Keratinocyte (primary cell): ENCODE measurements at regions not wholly inside any gene's neighbourhood (a gene's known extent, or its start where the extent isn't known, plus 50 kb on each side); places are given as distances from the start of the nearest gene placed in this dataset.

Experiments
- DNase-seq: peaks from one replicate; pipeline ENCODE4 v3.0.0-alpha.2; 2011; ENCODE audit warnings: low read depth, missing footprints, low spot score
- FAIRE-seq: peaks from 2 replicates; lab custom pipeline; 2011; peaks lifted over from hg19 to GRCh38; lab: Jason Lieb, UNC
- H2AFZ ChIP-seq: 2 replicates; pipeline ENCODE4 v1.6.0; 2012; ENCODE audit warnings: low read length, control low read depth, inconsistent platforms; ENCODE audit not compliant: control insufficient read depth
- H3K27ac ChIP-seq: 2 replicates; pipeline ENCODE4 v1.5.1; 2011; ENCODE audit warnings: low read length; ENCODE audit not compliant: control insufficient read depth, insufficient read depth
- H3K27me3 ChIP-seq: 3 replicates; pipeline ENCODE4 v1.6.0; 2011; ENCODE audit warnings: low read length; ENCODE audit not compliant: control insufficient read depth, insufficient read depth; ENCODE audit errors: extremely low read depth
- H3K36me3 ChIP-seq, 2 experiments: 2 replicates in 1 of 2; 3 replicates in 1 of 2; pipeline ENCODE4 v1.5.1; 2011; ENCODE audit warnings: low read length in 2 of 2, mild to moderate bottlenecking in 1 of 2; ENCODE audit not compliant: control insufficient read depth in 2 of 2, insufficient read depth in 2 of 2; ENCODE audit errors: extremely low read depth in 1 of 2
- H3K4me1 ChIP-seq: 3 replicates; pipeline ENCODE4 v1.5.1; 2011; ENCODE audit warnings: low read length; ENCODE audit not compliant: control insufficient read depth, insufficient read depth; ENCODE audit errors: extremely low read depth
- H3K4me2 ChIP-seq: 3 replicates; pipeline ENCODE4 v1.6.0; 2011; ENCODE audit warnings: low read depth, low read length; ENCODE audit not compliant: control insufficient read depth, insufficient read depth; ENCODE audit errors: extremely low read depth
- H3K4me3 ChIP-seq, 3 experiments: fragments of 200-600 bp in 1 of 3; sonication (generic) in 1 of 3; 2 replicates in 2 of 3; 3 replicates in 1 of 3; pipeline ENCODE4 v1.5.1; 2011 to 2016; ENCODE audit warnings: low read length in 3 of 3, mild to moderate bottlenecking in 3 of 3, control low read depth in 2 of 3, inconsistent platforms in 1 of 3, low read depth in 1 of 3, mixed read lengths in 1 of 3, mixed run types in 1 of 3, moderate library complexity in 1 of 3; ENCODE audit not compliant: control insufficient read depth in 2 of 3, insufficient read depth in 2 of 3; ENCODE audit errors: extremely low read depth in 1 of 3
- H3K79me2 ChIP-seq: 2 replicates; pipeline ENCODE4 v1.6.0; 2012; ENCODE audit warnings: low read length; ENCODE audit not compliant: control insufficient read depth, insufficient read depth
- H3K9ac ChIP-seq: 3 replicates; pipeline ENCODE4 v1.6.0; 2011; ENCODE audit warnings: low read length; ENCODE audit not compliant: control insufficient read depth, insufficient read depth; ENCODE audit errors: extremely low read depth
- H3K9me1 ChIP-seq: 3 replicates; pipeline ENCODE4 v1.6.0; 2011; ENCODE audit warnings: low read length; ENCODE audit not compliant: control insufficient read depth, insufficient read depth; ENCODE audit errors: extremely low read depth
- H3K9me3 ChIP-seq: 2 replicates; pipeline ENCODE4 v1.5.1; 2012; ENCODE audit warnings: low read depth, low read length; ENCODE audit not compliant: control insufficient read depth
- H4K20me1 ChIP-seq: 3 replicates; pipeline ENCODE4 v1.6.0; 2011; ENCODE audit warnings: low read length; ENCODE audit not compliant: control insufficient read depth, insufficient read depth; ENCODE audit errors: extremely low read depth
- EZH2 ChIP-seq: IDR thresholded peaks from one replicate; pipeline ENCODE4 v1.6.1; 2012; ENCODE audit warnings: inconsistent platforms, mild to moderate bottlenecking, low read length, moderate library complexity
- dilution Hi-C: fragments of 300-500 bp; cut with MboI; formaldehyde crosslinking; loops from one replicate; pipeline ENCODE4 v1.7.0; 2020; ENCODE audit warnings: low sequenced_read_pairs; ENCODE audit not compliant: extremely low pct_ligation_motif_present
- TF ChIP-seq, protein P1 (sequence below), 3 experiments: IDR thresholded peaks in 1 of 3; conservative IDR thresholded peaks in 1 of 3; optimal IDR thresholded peaks in 1 of 3; 2 replicates in 2 of 3; 3 replicates in 1 of 3; pipeline versions ENCODE3 to v1.5.1; 2011; ENCODE audit warnings: low read length in 3 of 3, mild to moderate bottlenecking in 3 of 3, moderate library complexity in 2 of 3, control low read depth in 1 of 3, inconsistent platforms in 1 of 3; ENCODE audit not compliant: insufficient read depth in 2 of 3; ENCODE audit errors: extremely low read depth in 1 of 3

GRCh38 chr6:78810146-78810545 lies 57.2 kb upstream of the IRAK1BP1 start:
- FAIRE-seq: peak; percentile 97
- Histone ChIP-seq H4K20me1 (no peaks in the 10 kb centered on the region), H3K4me3 (peak overlapping the region in 2 of 3 experiments; percentile 0 to 19), H3K9ac (peak overlapping the region; percentile 29), H3K79me2 (no peaks in the 10 kb centered on the region), H2AFZ (peak overlapping the region; percentile 90), H3K27ac (peak overlapping the region; percentile 79), H3K9me1 (no peaks in the 10 kb centered on the region), H3K27me3 (no peaks in the 10 kb centered on the region), H3K36me3 (no peaks in the 10 kb centered on the region), H3K4me1 (peaks cover 21% of the 10 kb centered on the region), H3K4me2 (peak overlapping the region; percentile 73), H3K9me3 (no peaks in the 10 kb centered on the region)
- DNase-seq: peak; percentile 58
- dilution Hi-C loops: no loop called here
- TF ChIP-seq, protein P1, sequence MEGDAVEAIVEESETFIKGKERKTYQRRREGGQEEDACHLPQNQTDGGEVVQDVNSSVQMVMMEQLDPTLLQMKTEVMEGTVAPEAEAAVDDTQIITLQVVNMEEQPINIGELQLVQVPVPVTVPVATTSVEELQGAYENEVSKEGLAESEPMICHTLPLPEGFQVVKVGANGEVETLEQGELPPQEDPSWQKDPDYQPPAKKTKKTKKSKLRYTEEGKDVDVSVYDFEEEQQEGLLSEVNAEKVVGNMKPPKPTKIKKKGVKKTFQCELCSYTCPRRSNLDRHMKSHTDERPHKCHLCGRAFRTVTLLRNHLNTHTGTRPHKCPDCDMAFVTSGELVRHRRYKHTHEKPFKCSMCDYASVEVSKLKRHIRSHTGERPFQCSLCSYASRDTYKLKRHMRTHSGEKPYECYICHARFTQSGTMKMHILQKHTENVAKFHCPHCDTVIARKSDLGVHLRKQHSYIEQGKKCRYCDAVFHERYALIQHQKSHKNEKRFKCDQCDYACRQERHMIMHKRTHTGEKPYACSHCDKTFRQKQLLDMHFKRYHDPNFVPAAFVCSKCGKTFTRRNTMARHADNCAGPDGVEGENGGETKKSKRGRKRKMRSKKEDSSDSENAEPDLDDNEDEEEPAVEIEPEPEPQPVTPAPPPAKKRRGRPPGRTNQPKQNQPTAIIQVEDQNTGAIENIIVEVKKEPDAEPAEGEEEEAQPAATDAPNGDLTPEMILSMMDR (optimal IDR thresholded peaks at IDR 0.05 in 1 of 3, IDR thresholded peaks at IDR 0.05 in 1 of 3, conservative IDR thresholded peaks at IDR 0.05 in 1 of 3; ENCODE audit: extremely low read depth in 1 of 3, insufficient read depth in 2 of 3, low read length in 3 of 3): peak; percentile 65 to 77 (median 76)
- TF ChIP-seq EZH2: no peak

DNA sequence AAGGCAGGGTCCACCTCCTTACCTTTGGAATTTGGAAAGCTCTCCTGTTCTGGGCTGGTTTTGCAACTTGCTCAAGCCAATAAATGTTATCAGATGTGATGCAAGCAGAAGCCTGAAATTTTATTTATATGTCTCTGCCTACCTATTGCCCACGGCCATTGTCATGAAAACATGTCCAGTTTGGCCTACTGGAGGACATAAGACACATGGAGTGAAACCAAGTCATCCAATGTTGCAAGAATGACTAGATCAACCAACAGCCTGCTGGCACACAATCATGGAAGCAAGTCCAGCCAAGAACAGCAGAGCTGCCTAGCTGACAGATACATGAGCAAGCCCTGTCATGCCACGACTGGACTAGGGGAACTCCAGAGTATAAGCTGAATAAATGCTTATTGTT lies 56.7 kb upstream of the IRAK1BP1 start:
- DNase-seq: peak; percentile 98
- Histone ChIP-seq H3K79me2 (no peaks in the 10 kb centered on the region), H3K27me3 (no peaks in the 10 kb centered on the region), H3K36me3 (no peaks in the 10 kb centered on the region), H4K20me1 (no peaks in the 10 kb centered on the region), H3K4me3 (peak overlapping the region in 2 of 3 experiments; percentile 0 to 1), H2AFZ (no peak overlapping the region), H3K4me1 (peaks cover 21% of the 10 kb centered on the region), H3K27ac (peak overlapping the region; percentile 79), H3K4me2 (peak overlapping the region; percentile 73), H3K9me1 (no peaks in the 10 kb centered on the region), H3K9ac (peak overlapping the region; percentile 29), H3K9me3 (no peaks in the 10 kb centered on the region)
- FAIRE-seq: peak; percentile 100
- TF ChIP-seq EZH2: no peak
- TF ChIP-seq, protein P1 (optimal IDR thresholded peaks at IDR 0.05 in 1 of 3, IDR thresholded peaks at IDR 0.05 in 1 of 3, conservative IDR thresholded peaks at IDR 0.05 in 1 of 3; ENCODE audit: extremely low read depth in 1 of 3, insufficient read depth in 2 of 3, low read length in 3 of 3): no peak
- dilution Hi-C loops: no loop called here
